Kidney epithelial cell (primary cell): ENCODE measurements at regions not wholly inside any gene's neighbourhood (a gene's known extent, or its start where the extent isn't known, plus 50 kb on each side); places are given as distances from the start of the nearest gene placed in this dataset.

Experiments used
- DNase-seq: peaks from one replicate; pipeline ENCODE4 v3.0.0-alpha.2; 2010; ENCODE audit warnings: low read depth
- H3K27me3 ChIP-seq: 2 replicates; pipeline ENCODE4 v1.6.0; 2011; ENCODE audit warnings: low read length; ENCODE audit not compliant: control insufficient read depth, insufficient read depth
- H3K36me3 ChIP-seq: 2 replicates; pipeline ENCODE4 v1.5.1; 2011; ENCODE audit warnings: low read length; ENCODE audit not compliant: control insufficient read depth, insufficient read depth
- H3K4me3 ChIP-seq: 2 replicates; pipeline ENCODE4 v1.5.1; 2011; ENCODE audit warnings: low read depth, mild to moderate bottlenecking, control low read depth, low read length
- CTCF ChIP-seq: IDR thresholded peaks from 2 replicates; pipeline ENCODE4 v1.5.1; 2011; ENCODE audit warnings: mild to moderate bottlenecking, moderate library complexity, low read length, control low read depth, inconsistent platforms; ENCODE audit not compliant: insufficient read depth, poor library complexity, severe bottlenecking

- DNase-seq: no peak
Measured at GRCh38 chr10:69730251-69731156, 71.2 kb upstream of the COL13A1 start.

GRCh38 chr10:69731184-69731583, 70.5 kb upstream of the COL13A1 start:
- no peak for DNase-seq
- no peaks in the 10 kb centered on the region for H3K36me3 ChIP-seq
- H3K27me3 ChIP-seq: no peaks in the 10 kb centered on the region
- no peak overlapping the region for H3K4me3 ChIP-seq
- no peak for TF ChIP-seq CTCF

More at GRCh38 chr10:69730251-69731156, 71.2 kb upstream of the COL13A1 start:
- Histone ChIP-seq H3K27me3 (no peaks in the 10 kb centered on the region), H3K36me3 (no peaks in the 10 kb centered on the region), H3K4me3 (no peak overlapping the region)
- no peak for TF ChIP-seq CTCF

GRCh38 chr10:69731698-69732097, 70.0 kb upstream of the COL13A1 start:
- H3K36me3 ChIP-seq: no peaks in the 10 kb centered on the region
- no peak overlapping the region for H3K4me3 ChIP-seq
- TF ChIP-seq CTCF: no peak
- no peaks in the 10 kb centered on the region for H3K27me3 ChIP-seq
- no peak for DNase-seq

GRCh38 chr10:69732147-69732825, 69.4 kb upstream of the COL13A1 start:
- no peak for TF ChIP-seq CTCF
- Histone ChIP-seq H3K36me3 (no peaks in the 10 kb centered on the region), H3K27me3 (peaks cover 3% of the 10 kb centered on the region), H3K4me3 (no peak overlapping the region)
- no peak for DNase-seq

- TF ChIP-seq CTCF: no peak
- Histone ChIP-seq H3K27me3 (peaks cover 3% of the 10 kb centered on the region), H3K4me3 (no peak overlapping the region), H3K36me3 (no peaks in the 10 kb centered on the region)
- DNase-seq: no peak
Measured at GRCh38 chr10:69732826-69733150, 68.9 kb upstream of the COL13A1 start.
